Skeletal muscle tissue (tissue), 3 donors: ENCODE measurements at regions not wholly inside any gene's neighbourhood (a gene's known extent, or its start where the extent isn't known, plus 50 kb on each side); places are given as distances from the start of the nearest gene placed in this dataset.
"Not testable (repeated sequence)": the region's sequence is repeated elsewhere in the genome, so short reads cannot be mapped to it uniquely, and the experiment has no call there.

Experiments used
- H3K27ac ChIP-seq: one replicate; pipeline ENCODE4 v1.7.0; 2013; ENCODE audit warnings: mild to moderate bottlenecking, low read depth, low read length, inconsistent platforms
- H3K27me3 ChIP-seq, 3 donors: one replicate each; pipeline ENCODE4 v1.7.0; 2013; ENCODE audit warnings: low read length in 3 of 3; ENCODE audit not compliant: control insufficient read depth in 3 of 3, insufficient read depth in 3 of 3
- H3K36me3 ChIP-seq, 3 donors: one replicate each; pipeline ENCODE4 v1.7.0; 2013; ENCODE audit warnings: low read length in 3 of 3; ENCODE audit not compliant: control insufficient read depth in 3 of 3, insufficient read depth in 3 of 3
- H3K4me1 ChIP-seq, 3 donors: one replicate each; pipeline ENCODE4 v1.7.0; 2013; ENCODE audit warnings: low read length in 3 of 3, mild to moderate bottlenecking in 3 of 3; ENCODE audit not compliant: control insufficient read depth in 3 of 3, insufficient read depth in 3 of 3
- H3K4me3 ChIP-seq, 3 donors: one replicate each; pipeline ENCODE4 v1.7.0; 2013; ENCODE audit warnings: low read length in 3 of 3
- H3K9ac ChIP-seq, 3 donors: one replicate each; pipeline ENCODE4 v1.7.0; 2013; ENCODE audit warnings: low read length in 3 of 3, mild to moderate bottlenecking in 3 of 3, moderate library complexity in 2 of 3, low read depth in 1 of 3
- H3K9me3 ChIP-seq, 3 donors: one replicate each; pipeline ENCODE4 v1.7.0; 2013; ENCODE audit warnings: low read length in 3 of 3; ENCODE audit not compliant: control insufficient read depth in 3 of 3
- donor health status: Osteomylitis.

DNA sequence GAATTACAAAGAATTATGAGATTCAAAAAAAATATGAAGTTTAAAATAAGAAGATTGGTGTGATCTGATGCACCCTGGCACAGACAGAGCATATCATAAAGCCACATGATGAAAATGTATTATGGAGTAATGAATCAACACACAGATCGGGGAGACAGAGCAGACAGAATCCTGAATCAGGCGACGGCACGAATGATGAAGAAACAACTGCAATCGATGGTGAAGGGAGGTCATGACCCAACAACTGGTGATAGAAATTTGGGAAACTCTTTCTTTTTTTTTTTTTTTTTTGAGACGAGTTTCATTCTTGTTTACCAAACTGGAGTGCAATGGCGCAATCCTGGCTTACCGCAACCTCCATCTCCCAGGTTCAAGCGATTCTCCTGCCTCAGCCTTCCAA lies 1054.0 kb downstream of the TYW1 start:
- Histone ChIP-seq H3K27me3 (no peaks in the 10 kb centered on the region), H3K27ac (no peak overlapping the region), H3K9me3 (no peaks in the 10 kb centered on the region), H3K36me3 (no peaks in the 10 kb centered on the region), H3K4me3 (no peak overlapping the region), H3K9ac (no peak overlapping the region), H3K4me1 (no peaks in the 10 kb centered on the region)

DNA sequence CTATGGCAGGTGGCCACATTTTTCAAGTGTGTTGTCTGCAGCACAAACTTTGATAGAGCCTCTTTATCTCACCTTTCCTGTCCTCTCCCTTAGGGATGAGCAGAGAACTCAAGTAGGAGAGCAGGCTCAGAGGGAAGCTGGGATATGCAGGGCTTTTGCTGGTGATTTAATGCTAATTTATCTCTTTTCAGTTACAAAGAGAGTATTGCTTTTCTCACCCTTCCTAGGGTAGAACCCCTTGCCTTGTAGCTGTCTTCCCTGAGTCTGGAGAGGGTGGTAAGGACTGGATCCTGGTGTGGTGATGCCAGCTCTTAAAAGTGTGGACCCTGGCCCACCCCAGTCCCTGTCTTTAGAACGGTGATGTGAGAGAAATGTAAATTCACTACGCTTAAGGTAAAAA lies 1061.4 kb downstream of the TYW1 start:
- Histone ChIP-seq H3K9ac (no peak overlapping the region), H3K27me3 (peaks cover 0 to 2% (median 0%) of the 10 kb centered on the region in 3 donors), H3K9me3 (no peaks in the 10 kb centered on the region), H3K36me3 (no peaks in the 10 kb centered on the region), H3K4me3 (no peak overlapping the region), H3K27ac (no peak overlapping the region), H3K4me1 (no peaks in the 10 kb centered on the region)

DNA sequence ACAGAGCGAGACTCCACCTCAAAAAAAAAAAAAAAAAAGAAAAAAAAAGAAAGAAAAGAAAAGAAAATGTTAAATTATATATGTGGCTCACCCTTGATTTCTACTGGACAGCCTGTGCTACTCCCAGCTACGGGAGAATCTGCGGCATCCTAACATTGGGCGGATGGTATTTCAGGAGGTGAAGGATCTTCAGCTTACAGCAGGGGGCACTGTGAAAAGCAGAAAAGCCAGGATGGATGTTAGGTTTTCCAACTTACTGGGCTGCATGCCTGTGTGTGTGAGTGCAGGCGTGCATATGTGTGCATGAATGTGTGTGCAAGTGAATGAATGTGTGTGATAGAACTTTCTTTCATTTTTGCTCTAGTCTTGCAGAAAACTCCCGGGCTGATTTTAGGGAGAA lies 1066.5 kb downstream of the TYW1 start:
- Histone ChIP-seq H3K9me3 (no peaks in the 10 kb centered on the region), H3K9ac (no peak overlapping the region), H3K27me3 (peaks cover 0 to 2% (median 0%) of the 10 kb centered on the region in 3 donors), H3K4me3 (no peak overlapping the region), H3K27ac (no peak overlapping the region), H3K4me1 (no peaks in the 10 kb centered on the region), H3K36me3 (no peaks in the 10 kb centered on the region)

DNA sequence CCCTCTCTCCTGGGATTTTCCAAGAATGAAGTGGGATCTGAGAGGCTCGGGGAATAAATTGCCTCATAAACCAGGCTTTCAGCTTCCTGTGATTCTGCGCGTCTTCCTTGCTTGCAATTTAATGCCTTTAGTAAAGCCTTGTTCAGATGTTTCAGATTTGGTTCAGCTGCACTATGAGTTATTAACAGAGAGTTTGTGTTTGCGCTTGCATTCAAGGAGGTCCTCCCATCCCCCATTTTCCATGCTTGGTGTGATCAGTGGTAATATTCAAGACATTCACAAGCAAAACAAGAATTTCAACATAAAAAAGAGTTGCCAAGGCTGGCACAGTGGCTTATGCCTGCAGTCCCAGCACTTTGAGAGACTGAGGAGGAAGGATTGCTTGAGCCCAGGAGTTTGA lies 1068.9 kb downstream of the TYW1 start:
- no peak overlapping the region for H3K4me3 ChIP-seq
- H3K27ac ChIP-seq: no peak overlapping the region
- no peaks in the 10 kb centered on the region for H3K4me1 ChIP-seq
- no peaks in the 10 kb centered on the region for H3K27me3 ChIP-seq
- H3K36me3 ChIP-seq: no peaks in the 10 kb centered on the region
- H3K9ac ChIP-seq: no peak overlapping the region
- H3K9me3 ChIP-seq: no peaks in the 10 kb centered on the region

DNA sequence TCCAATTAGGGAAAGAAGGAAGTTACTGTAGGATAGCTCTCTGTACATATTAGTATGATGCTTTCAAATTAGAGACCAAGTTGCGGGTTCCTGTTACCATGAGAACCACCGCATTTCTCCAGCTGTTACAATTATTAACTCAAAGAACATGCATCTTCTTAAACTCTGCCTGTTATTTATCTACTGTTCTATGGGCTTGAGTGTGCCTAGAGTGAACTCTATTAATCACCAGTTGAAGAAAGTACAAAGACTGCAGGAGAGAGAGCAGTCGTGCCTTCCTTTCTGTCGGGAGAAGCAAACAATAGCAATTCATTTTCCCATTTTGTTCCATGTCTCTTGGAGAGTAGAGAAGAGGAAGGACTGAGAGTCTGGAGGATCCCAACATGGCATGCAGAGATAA lies 1071.2 kb downstream of the TYW1 start:
- Histone ChIP-seq H3K27ac (no peak overlapping the region), H3K9me3 (no peaks in the 10 kb centered on the region), H3K9ac (no peak overlapping the region), H3K4me3 (no peak overlapping the region), H3K36me3 (no peaks in the 10 kb centered on the region), H3K27me3 (peaks cover 0 to under 1% (median 0%) of the 10 kb centered on the region in 3 donors), H3K4me1 (no peaks in the 10 kb centered on the region)

DNA sequence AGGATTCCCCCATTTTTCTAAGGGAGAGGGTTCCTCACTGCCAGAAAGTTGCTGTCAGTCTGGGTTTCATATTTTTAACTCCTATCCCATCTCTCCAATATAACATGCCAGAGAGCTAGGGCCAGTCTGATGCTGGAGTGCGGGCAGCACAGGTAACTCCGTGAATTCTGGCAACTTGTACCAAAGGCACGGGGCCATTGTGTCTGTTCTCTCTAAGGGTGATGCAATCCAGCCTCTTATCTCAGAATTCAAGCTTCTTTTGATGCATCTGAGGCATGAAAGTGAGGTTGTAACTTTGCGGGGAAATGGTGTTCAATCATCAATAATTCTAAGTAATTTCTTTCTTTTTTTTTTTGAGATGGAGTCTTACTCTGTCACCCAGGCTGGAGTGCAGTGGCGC lies 1074.4 kb downstream of the TYW1 start:
- H3K36me3 ChIP-seq: no peaks in the 10 kb centered on the region
- no peak overlapping the region for H3K27ac ChIP-seq
- peaks cover 0 to 5% (median 0%) of the 10 kb centered on the region in 3 donors for H3K27me3 ChIP-seq
- H3K4me1 ChIP-seq: no peaks in the 10 kb centered on the region
- H3K4me3 ChIP-seq: no peak overlapping the region
- no peak overlapping the region for H3K9ac ChIP-seq
- no peaks in the 10 kb centered on the region for H3K9me3 ChIP-seq

DNA sequence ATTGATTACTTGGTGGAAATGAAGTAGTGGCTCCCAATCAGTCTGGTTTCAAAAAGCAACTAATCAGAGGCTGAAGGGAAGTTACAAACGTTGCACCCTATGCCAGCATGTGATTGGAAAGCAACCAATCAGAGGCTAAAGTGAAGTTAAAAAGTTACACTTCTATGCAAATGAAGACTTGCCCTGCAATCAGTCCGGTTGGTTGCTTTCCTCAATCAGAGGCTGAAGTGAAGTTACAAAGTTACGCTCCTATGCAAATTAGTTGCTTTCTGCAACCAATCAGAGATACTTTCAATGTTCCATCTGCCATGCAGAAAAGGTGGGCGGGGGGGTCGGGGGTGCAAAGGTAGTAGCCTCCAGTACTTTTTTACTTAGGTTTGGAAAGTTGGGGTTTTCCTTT lies 1077.1 kb downstream of the TYW1 start:
- Histone ChIP-seq H3K4me3 (no peak overlapping the region), H3K9me3 (no peaks in the 10 kb centered on the region), H3K27me3 (peaks cover 0 to 5% (median 0%) of the 10 kb centered on the region in 3 donors), H3K27ac (no peak overlapping the region), H3K36me3 (no peaks in the 10 kb centered on the region), H3K4me1 (no peaks in the 10 kb centered on the region), H3K9ac (no peak overlapping the region)

DNA sequence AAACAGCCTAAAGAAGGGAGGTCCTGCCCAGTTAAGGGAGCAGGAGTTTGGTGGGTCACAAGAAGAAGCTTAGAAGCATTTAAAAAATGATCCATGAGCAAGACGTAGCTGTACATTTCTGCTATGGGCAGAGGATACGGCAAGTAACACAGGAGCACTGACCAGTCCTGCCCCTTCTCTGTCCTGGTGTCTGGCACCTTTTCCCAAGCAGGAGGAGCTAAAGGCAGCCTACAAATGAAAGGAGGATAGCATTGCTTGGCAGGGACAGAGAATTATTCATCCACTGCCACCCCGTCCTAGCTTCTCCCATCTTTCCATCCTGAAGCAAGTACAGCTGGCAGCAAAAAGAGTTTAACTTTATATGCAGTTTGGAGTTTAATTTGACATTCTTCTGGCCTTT lies 1077.6 kb downstream of the TYW1 start:
- Histone ChIP-seq H3K36me3 (no peaks in the 10 kb centered on the region), H3K9ac (no peak overlapping the region), H3K27me3 (peaks cover 0 to 5% (median 0%) of the 10 kb centered on the region in 3 donors), H3K4me3 (no peak overlapping the region), H3K4me1 (no peaks in the 10 kb centered on the region), H3K27ac (no peak overlapping the region), H3K9me3 (no peaks in the 10 kb centered on the region)

DNA sequence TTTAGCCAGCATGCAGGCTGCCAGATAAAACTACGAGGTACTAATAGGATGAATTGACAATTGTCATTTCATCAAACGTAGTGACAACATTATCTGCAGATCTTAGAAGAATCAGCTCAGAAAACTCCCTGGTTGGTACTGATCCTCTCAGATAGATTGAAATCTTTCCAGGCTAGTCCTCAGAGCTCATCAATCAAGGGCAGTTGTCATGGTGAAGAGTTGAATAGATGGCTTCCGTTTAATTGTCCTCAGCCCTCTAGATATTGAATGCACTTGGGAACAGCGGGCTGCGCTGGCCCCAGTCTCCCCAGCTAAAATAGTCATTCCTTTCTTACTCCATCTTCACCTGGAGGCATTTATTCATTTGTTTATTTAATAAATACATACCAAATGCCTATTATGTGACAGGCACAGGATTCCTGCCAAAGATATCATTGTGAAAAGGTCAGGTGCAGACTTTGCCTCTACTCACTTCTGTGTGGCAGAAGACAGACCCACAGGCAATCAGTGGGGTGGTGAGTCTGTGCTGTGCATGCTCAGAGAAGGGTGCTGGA lies 1081.6 kb downstream of the TYW1 start:
- Histone ChIP-seq H3K27me3 (peaks cover 0 to under 1% (median 0%) of the 10 kb centered on the region in 3 donors), H3K4me3 (no peak overlapping the region)

DNA sequence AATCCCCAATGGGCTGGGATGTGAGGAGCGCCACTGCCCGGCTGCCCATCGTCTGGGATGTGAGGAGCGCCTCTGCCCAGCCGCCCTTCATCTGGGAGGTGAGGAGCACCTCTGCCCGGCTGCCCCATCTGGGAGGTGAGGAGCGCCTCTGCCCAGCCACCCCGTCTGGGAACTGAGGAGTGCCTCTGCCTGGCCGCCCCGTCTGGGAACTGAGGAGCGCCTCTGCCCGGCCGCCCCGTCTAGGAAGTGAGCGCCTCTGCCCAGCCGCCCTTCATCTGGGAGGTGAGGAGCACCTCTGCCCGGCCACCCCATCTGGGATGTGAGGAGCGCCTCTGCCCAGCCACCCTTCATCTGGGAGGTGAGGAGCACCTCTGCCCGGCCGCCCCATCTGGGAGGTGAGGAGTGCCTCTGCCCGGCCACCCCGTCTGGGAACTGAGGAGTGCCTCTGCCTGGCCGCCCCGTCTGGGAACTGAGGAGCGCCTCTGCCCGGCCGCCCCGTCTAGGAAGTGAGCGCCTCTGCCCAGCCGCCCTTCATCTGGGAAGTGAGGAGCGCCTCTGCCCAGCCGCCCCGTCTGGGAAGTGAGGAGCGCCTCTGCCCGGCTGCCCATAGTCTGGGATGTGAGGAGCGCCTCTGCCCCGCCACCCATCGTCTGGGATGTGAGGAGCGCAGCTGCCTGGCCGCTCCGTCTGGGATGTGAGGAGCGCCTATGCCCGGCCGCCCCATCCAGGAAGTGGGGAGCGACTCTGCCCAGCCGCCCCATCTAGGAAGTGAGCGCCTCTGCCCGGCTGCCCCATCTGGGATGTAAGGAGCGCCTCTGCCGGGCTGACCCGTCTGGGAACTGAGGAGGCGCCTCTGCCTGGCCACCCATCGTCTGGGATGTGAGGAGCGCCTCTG lies 1085.7 kb downstream of the TYW1 start:
- H3K27me3 ChIP-seq, H3K36me3 ChIP-seq, H3K9me3 ChIP-seq, H3K9ac ChIP-seq, H3K4me3 ChIP-seq, H3K27ac ChIP-seq, H3K4me1 ChIP-seq: not testable (repeated sequence)

More for the DNA sequence above, 1081.6 kb downstream of the TYW1 start:
- Histone ChIP-seq H3K4me1 (no peaks in the 10 kb centered on the region), H3K9ac (no peak overlapping the region), H3K36me3 (no peaks in the 10 kb centered on the region), H3K27ac (no peak overlapping the region), H3K9me3 (no peaks in the 10 kb centered on the region)
